HEK293 (cell line): ENCODE measurements at regions not wholly inside any gene's neighbourhood (a gene's known extent, or its start where the extent isn't known, plus 50 kb on each side); places are given as distances from the start of the nearest gene placed in this dataset.

Experiments used
- CTCF ChIA-PET: fragments of 350-600 bp; formaldehyde crosslinking; extraction: SDS; loops from one replicate; lab custom pipeline; 2021; ENCODE audit warnings: antibody characterized with exemption; lab: Yijun Ruan, JAX
- POLR2A ChIA-PET: fragments of 300-600 bp; formaldehyde crosslinking; extraction: SDS; loops from one replicate; lab custom pipeline; 2020; ENCODE audit warnings: antibody characterized with exemption, inconsistent platforms; lab: Yijun Ruan, JAX
- H3K27ac ChIP-seq: fragments of 200-500 bp; sonication (Bioruptor generic); 2 replicates; pipeline ENCODE4 v1.5.1; 2014; ENCODE audit warnings: low read depth, low read length, control low read depth, inconsistent platforms; ENCODE audit errors: extremely low read depth
- H3K36me3 ChIP-seq, 2 experiments: fragments of 200-500 bp in 1 of 2; sonication (Bioruptor generic) in 1 of 2; 1 replicate in 1 of 2; 2 replicates in 1 of 2; pipeline ENCODE4 v1.5.1; 2014 to 2017; ENCODE audit warnings: inconsistent platforms in 2 of 2, low read length in 2 of 2; ENCODE audit not compliant: control insufficient read depth in 2 of 2, insufficient read depth in 1 of 2
- H3K4me1 ChIP-seq: fragments of 200-500 bp; sonication (Bioruptor generic); 2 replicates; pipeline ENCODE4 v1.5.1; 2014; ENCODE audit warnings: mild to moderate bottlenecking, low read length, inconsistent platforms; ENCODE audit not compliant: control insufficient read depth, insufficient read depth
- H3K4me3 ChIP-seq: 2 replicates; pipeline ENCODE4 v1.5.1; 2011; ENCODE audit warnings: low read depth, mild to moderate bottlenecking, control low read depth, low read length, moderate library complexity
- H3K9me3 ChIP-seq: fragments of 200-500 bp; sonication (Bioruptor generic); 2 replicates; pipeline ENCODE4 v1.5.1; 2014; ENCODE audit warnings: low read depth, low read length, inconsistent platforms; ENCODE audit not compliant: control insufficient read depth, insufficient read depth
- EGR2 ChIP-seq: fragments of 450-650 bp; formaldehyde crosslinking; IDR thresholded peaks from 2 replicates; pipeline ENCODE4 v1.5.1; 2016; ENCODE audit warnings: low read depth, missing biosample characterization, missing genetic modification characterization
- GLIS1 ChIP-seq: fragments of 450-650 bp; formaldehyde crosslinking; IDR thresholded peaks from 2 replicates; pipeline ENCODE4 v1.5.1; 2016; ENCODE audit warnings: missing biosample characterization, missing genetic modification characterization
- PRDM1 ChIP-seq: fragments of 450-650 bp; formaldehyde crosslinking; IDR thresholded peaks from 2 replicates; pipeline ENCODE4; 2016; ENCODE audit warnings: missing biosample characterization, missing genetic modification characterization
- SP3 ChIP-seq: fragments of 450-650 bp; formaldehyde crosslinking; IDR thresholded peaks from 2 replicates; pipeline ENCODE4 v1.5.1; 2016; ENCODE audit warnings: missing biosample characterization, missing genetic modification characterization
- TRIM28 ChIP-seq: IDR thresholded peaks from 2 replicates; pipeline ENCODE4 v1.6.1; 2011; ENCODE audit warnings: low read length, control low read depth, borderline replicate concordance
- ZBTB26 ChIP-seq: fragments of 450-650 bp; formaldehyde crosslinking; optimal IDR thresholded peaks from 2 replicates; pipeline ENCODE3; 2016; ENCODE audit warnings: missing biosample characterization, mild to moderate bottlenecking, missing genetic modification characterization
- ZBTB44 ChIP-seq: fragments of 450-650 bp; IDR thresholded peaks from 2 replicates; pipeline ENCODE4 v1.5.1; 2018; ENCODE audit warnings: missing biosample characterization, mild to moderate bottlenecking, missing genetic modification characterization
- ZEB2 ChIP-seq: fragments of 450-650 bp; formaldehyde crosslinking; IDR thresholded peaks from 2 replicates; pipeline ENCODE4 v1.5.1; 2016; ENCODE audit warnings: missing biosample characterization, missing genetic modification characterization
- ZFP37 ChIP-seq: fragments of 450-650 bp; formaldehyde crosslinking; IDR thresholded peaks from 2 replicates; pipeline ENCODE4 v1.5.1; 2016; ENCODE audit warnings: missing biosample characterization, missing genetic modification characterization
- ZNF155 ChIP-seq: fragments of 450-650 bp; formaldehyde crosslinking; IDR thresholded peaks from 2 replicates; pipeline ENCODE4 v1.5.1; 2016; ENCODE audit warnings: missing biosample characterization, missing genetic modification characterization
- ZNF18 ChIP-seq: fragments of 450-650 bp; formaldehyde crosslinking; IDR thresholded peaks from 2 replicates; pipeline ENCODE4 v1.5.1; 2016; ENCODE audit warnings: missing biosample characterization, missing genetic modification characterization
- ZNF23 ChIP-seq: fragments of 450-650 bp; formaldehyde crosslinking; IDR thresholded peaks from 2 replicates; pipeline ENCODE4 v1.5.1; 2016; ENCODE audit warnings: missing biosample characterization, missing genetic modification characterization, borderline replicate concordance
- ZNF266 ChIP-seq: fragments of 450-650 bp; formaldehyde crosslinking; IDR thresholded peaks from 2 replicates; pipeline ENCODE4 v1.5.1; 2016; ENCODE audit warnings: missing biosample characterization, missing genetic modification characterization, low read depth
- ZNF354C ChIP-seq: fragments of 450-650 bp; formaldehyde crosslinking; IDR thresholded peaks from 2 replicates; pipeline ENCODE4 v1.5.1; 2016; ENCODE audit warnings: missing biosample characterization, missing genetic modification characterization, low read depth, borderline replicate concordance
- ZNF529 ChIP-seq: fragments of 450-650 bp; formaldehyde crosslinking; IDR thresholded peaks from 2 replicates; pipeline ENCODE4 v1.5.1; 2017; ENCODE audit warnings: missing genetic modification characterization, missing biosample characterization; ENCODE audit not compliant: insufficient replicate concordance
- ZNF624 ChIP-seq: fragments of 450-650 bp; formaldehyde crosslinking; IDR thresholded peaks from 2 replicates; pipeline ENCODE4 v1.5.1; 2017; ENCODE audit warnings: missing biosample characterization, missing genetic modification characterization
- ZNF654 ChIP-seq: fragments of 450-650 bp; formaldehyde crosslinking; IDR thresholded peaks from 2 replicates; pipeline ENCODE4 v1.5.1; 2016; ENCODE audit warnings: low read depth, missing biosample characterization, missing genetic modification characterization
- ZNF776 ChIP-seq: fragments of 450-650 bp; formaldehyde crosslinking; IDR thresholded peaks from 2 replicates; pipeline ENCODE4 v1.5.0; 2017; ENCODE audit warnings: missing biosample characterization, missing genetic modification characterization, borderline replicate concordance
- ZSCAN23 ChIP-seq: fragments of 450-650 bp; formaldehyde crosslinking; IDR thresholded peaks from 2 replicates; pipeline ENCODE4 v1.5.1; 2016; ENCODE audit warnings: missing biosample characterization, missing genetic modification characterization
- TF ChIP-seq, protein P1 (sequence below): fragments of 450-650 bp; formaldehyde crosslinking; IDR thresholded peaks from 2 replicates; pipeline ENCODE4 v1.5.1; 2016; ENCODE audit warnings: missing biosample characterization, missing genetic modification characterization

GRCh38 chr6:134515986-134516385 is 198.1 kb upstream of the SGK1 start:
- POLR2A ChIA-PET = no interaction called here
- Histone ChIP-seq H3K27ac (no peak overlapping the region), H3K4me1 (peaks cover 5% of the 10 kb centered on the region; the same call in 1 of the 2 replicates), H3K4me3 (no peak overlapping the region), H3K9me3 (no peaks in the 10 kb centered on the region), H3K36me3 (no peaks in the 10 kb centered on the region)
- CTCF ChIA-PET = interaction anchor here (0.6 kb wide), 1 partner anchor 335 kb away, joined by 4 read pairs; no protein-coding TSS in a partner anchor
- TF ChIP-seq ZNF155 (tag by site-specific recombination) (no peak), GLIS1 (tag by site-specific recombination) (no peak), ZNF624 (tag by site-specific recombination) (no peak), ZFP37 (tag by site-specific recombination) (no peak), ZNF354C (tag by site-specific recombination) (no peak), ZNF776 (no peak), ZNF23 (tag by site-specific recombination) (no peak), ZSCAN23 (tag by site-specific recombination) (no peak), EGR2 (no peak), ZBTB44 (tag by site-specific recombination) (no peak), ZNF266 (tag by site-specific recombination) (no peak), ZNF529 (tag by site-specific recombination) (no peak), ZEB2 (tag by site-specific recombination) (no peak), PRDM1 (tag by site-specific recombination) (no peak), ZBTB26 (tag by site-specific recombination) (no peak), ZNF18 (tag by site-specific recombination) (no peak), SP3 (tag by site-specific recombination) (no peak)
- TF ChIP-seq, protein P1, sequence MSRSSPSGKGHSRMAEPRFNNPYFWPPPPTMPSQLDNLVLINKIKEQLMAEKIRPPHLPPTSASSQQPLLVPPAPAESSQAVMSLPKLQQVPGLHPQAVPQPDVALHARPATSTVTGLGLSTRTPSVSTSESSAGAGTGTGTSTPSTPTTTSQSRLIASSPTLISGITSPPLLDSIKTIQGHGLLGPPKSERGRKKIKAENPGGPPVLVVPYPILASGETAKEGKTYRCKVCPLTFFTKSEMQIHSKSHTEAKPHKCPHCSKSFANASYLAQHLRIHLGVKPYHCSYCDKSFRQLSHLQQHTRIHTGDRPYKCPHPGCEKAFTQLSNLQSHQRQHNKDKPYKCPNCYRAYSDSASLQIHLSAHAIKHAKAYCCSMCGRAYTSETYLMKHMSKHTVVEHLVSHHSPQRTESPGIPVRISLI (tag by site-specific recombination) = no peak

DNA sequence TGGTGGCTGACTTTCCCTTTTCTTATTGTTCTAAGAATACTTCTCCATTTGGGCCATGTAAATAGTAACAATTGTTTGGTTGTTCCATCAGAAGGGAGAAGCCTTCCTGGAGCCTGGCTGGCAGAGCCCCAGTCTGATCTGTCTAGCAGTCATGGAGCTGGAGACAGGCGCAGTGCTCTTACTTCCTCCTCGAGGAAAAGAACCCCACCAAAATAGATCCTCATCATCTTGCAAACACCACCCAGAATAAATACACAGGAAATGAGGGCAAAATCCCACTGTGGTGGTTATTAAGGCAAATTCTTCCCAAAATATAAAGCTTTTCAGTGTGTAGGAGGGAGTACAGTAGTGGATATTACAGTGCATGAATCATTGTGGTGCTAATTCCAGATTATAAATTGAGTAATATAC is 195.1 kb upstream of the SGK1 start:
- Histone ChIP-seq H3K9me3 (no peaks in the 10 kb centered on the region), H3K4me3 (no peak overlapping the region), H3K4me1 (peaks cover 5% of the 10 kb centered on the region; the same call in 1 of the 2 replicates), H3K27ac (no peak overlapping the region), H3K36me3 (no peaks in the 10 kb centered on the region)
- ChIA-PET POLR2A (interaction anchor here (0.6 to 1.3 kb wide), 2 partner anchors 10 to 127 kb away, joined by 3 to 6 read pairs; no protein-coding TSS in a partner anchor), CTCF (interaction anchor here (1.3 kb wide), 1 partner anchor 10 kb away, joined by 3 read pairs; no protein-coding TSS in a partner anchor)
- TF ChIP-seq TRIM28 (no peak), ZNF654 (tag by site-specific recombination) (no peak)
